ENCODE measurements at regions not wholly inside any gene's neighbourhood (a gene's known extent, or its start where the extent isn't known, plus 50 kb on each side); places are given as distances from the start of the nearest gene placed in this dataset.

DNA sequence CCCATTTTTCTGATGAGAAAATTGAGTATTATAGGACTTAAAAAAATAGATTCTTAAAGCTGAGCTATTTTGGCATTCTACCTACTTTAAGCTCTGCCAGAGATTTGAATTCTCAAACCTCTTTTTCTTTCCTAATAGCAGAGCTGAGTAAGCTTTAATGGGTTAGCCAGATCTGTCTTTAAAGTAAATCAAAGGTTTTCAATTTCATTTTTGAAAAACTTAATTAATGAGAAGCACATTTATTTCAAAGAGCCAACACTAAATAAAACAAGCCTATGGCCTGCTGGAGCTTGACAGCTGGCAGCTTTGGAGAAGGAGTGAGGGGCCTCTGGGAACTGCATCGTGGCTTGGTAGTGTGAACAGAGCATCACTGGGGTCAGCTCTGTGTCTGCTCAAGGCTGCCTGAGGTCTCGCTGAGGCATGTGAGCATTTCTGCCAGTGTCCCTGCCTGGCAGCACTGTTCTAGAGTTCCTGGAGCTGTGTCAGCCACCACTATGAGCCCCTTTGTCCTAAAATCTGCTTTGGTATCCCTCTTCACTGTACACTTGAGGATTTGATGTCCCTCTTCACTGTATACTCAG, 50.4 kb upstream of the PRSS23 start:
- Histone ChIP-seq H3K4me3 (ENCODE audit: low read length) (no peak overlapping the region), H3K27me3 (ENCODE audit: control insufficient read depth, insufficient read depth) (no peaks in the 10 kb centered on the region), H3K9me3 (ENCODE audit: control insufficient read depth, low read length) (no peaks in the 10 kb centered on the region), H3K4me1 (ENCODE audit: control insufficient read depth, insufficient read depth, low read length) (peaks cover 3% of the 10 kb centered on the region), H3K27ac (ENCODE audit: low read length) (no peak overlapping the region)
- ATAC-seq = no peak
- DNase-seq = no peak
- intact Hi-C loops (cut with DNase I) = no loop called here
- WGBS = 46% methylated on average over 2 of the region's 2 CpGs

DNA sequence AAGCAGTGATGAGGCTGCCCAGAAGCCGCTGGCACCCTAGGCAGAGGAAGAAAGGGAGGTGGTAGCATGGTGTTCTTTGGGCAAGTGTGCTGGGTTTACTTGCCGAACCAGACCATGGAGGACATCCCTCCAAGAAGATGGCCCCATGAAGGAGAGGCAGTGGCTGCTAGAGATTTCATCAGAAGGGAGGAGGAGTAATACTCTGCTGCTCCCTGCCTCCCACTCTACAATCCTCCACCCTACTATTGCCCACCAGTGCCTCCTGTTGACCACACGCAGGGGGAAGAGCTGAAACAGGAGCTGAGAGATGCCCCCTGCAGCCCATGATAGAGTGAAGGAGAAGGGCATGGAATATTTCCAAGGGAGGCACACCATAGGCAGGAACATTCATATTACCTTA, 51.0 kb upstream of the PRSS23 start:
- no peak overlapping the region for H3K27ac ChIP-seq (ENCODE audit: low read length)
- no peak for DNase-seq
- 94% methylated on average over 3 of the region's 3 CpGs for WGBS
- peaks cover 3% of the 10 kb centered on the region for H3K4me1 ChIP-seq (ENCODE audit: control insufficient read depth, insufficient read depth, low read length)
- intact Hi-C loops (cut with DNase I) = no loop called here
- no peak for ATAC-seq
- H3K27me3 ChIP-seq (ENCODE audit: control insufficient read depth, insufficient read depth) = no peaks in the 10 kb centered on the region
- H3K9me3 ChIP-seq (ENCODE audit: control insufficient read depth, low read length) = no peaks in the 10 kb centered on the region
- H3K4me3 ChIP-seq (ENCODE audit: low read length) = no peak overlapping the region

- intact Hi-C loops (cut with DNase I) = no loop called here
- ATAC-seq (no peak), DNase-seq (no peak)
- no peak overlapping the region for H3K4me3 ChIP-seq (ENCODE audit: low read length)
- H3K9me3 ChIP-seq (ENCODE audit: control insufficient read depth, low read length) = no peaks in the 10 kb centered on the region
- 73% methylated on average over 4 of the region's 4 CpGs for WGBS
- H3K4me1 ChIP-seq (ENCODE audit: control insufficient read depth, insufficient read depth, low read length) = peaks cover 2% of the 10 kb centered on the region
- no peaks in the 10 kb centered on the region for H3K27me3 ChIP-seq (ENCODE audit: control insufficient read depth, insufficient read depth)
- H3K27ac ChIP-seq (ENCODE audit: low read length) = no peak overlapping the region
These were observed 52.0 kb upstream of the PRSS23 start for GRCh38 chr11:86748296-86748695.

DNA sequence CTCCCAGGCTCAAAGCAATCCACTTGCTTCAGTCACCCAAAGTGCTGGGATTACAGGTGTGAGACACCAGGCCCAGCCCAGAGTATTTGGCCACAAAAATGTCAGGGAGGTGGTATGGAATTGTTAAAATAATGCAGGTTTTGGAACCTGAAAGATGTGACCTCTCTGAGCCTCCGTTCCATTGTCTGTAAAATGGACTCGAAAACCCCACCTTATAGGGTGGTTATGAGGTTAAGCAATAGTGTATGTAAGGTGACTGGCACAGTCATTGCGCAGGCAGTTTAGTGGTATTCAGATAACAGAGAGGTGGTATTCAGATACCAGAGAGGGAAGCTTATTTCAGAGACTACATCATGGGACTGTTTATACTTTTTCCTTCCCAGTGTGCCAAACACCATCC, 52.5 kb upstream of the PRSS23 start:
- no peaks in the 10 kb centered on the region for H3K27me3 ChIP-seq (ENCODE audit: control insufficient read depth, insufficient read depth)
- H3K4me1 ChIP-seq (ENCODE audit: control insufficient read depth, insufficient read depth, low read length) = peaks cover 2% of the 10 kb centered on the region
- H3K27ac ChIP-seq (ENCODE audit: low read length) = no peak overlapping the region
- H3K9me3 ChIP-seq (ENCODE audit: control insufficient read depth, low read length) = no peaks in the 10 kb centered on the region
- DNase-seq = no peak
- WGBS = 97% methylated on average over 3 of the region's 3 CpGs
- intact Hi-C loops (cut with DNase I) = no loop called here
- H3K4me3 ChIP-seq (ENCODE audit: low read length) = no peak overlapping the region
- ATAC-seq = no peak

DNA sequence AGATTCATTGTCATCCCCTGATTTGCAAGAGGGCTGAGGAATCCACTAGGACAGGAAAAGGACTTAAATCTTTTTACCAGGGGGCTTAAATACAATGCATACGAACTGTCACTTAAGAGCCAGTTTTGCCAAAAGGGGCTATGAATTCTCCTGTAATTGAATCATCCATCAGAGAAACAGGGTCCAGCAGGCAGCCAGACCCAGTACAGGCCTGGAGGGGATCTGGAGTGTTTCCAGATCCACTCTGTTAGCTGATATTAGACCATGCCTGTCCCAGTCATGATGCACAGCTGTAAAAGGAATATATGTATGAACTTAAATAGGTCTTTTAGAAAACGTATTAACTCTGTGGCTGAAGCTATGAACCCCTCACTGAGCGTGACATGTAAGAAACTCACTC, 53.8 kb upstream of the PRSS23 start:
- Histone ChIP-seq H3K9me3 (ENCODE audit: control insufficient read depth, low read length) (no peaks in the 10 kb centered on the region), H3K4me3 (ENCODE audit: low read length) (no peak overlapping the region), H3K4me1 (ENCODE audit: control insufficient read depth, insufficient read depth, low read length) (peaks cover 6% of the 10 kb centered on the region), H3K27me3 (ENCODE audit: control insufficient read depth, insufficient read depth) (no peaks in the 10 kb centered on the region), H3K27ac (ENCODE audit: low read length) (no peak overlapping the region)
- intact Hi-C loops (cut with DNase I) = no loop called here
- no peak for ATAC-seq
- DNase-seq = no peak
- WGBS = 78% methylated on average over 3 of the region's 3 CpGs

- H3K9me3 ChIP-seq (ENCODE audit: control insufficient read depth, low read length) = no peaks in the 10 kb centered on the region
- WGBS = 98% methylated on average over 2 of the region's 2 CpGs
- ATAC-seq = no peak
- H3K27ac ChIP-seq (ENCODE audit: low read length) = no peak overlapping the region
- peaks cover 12% of the 10 kb centered on the region for H3K4me1 ChIP-seq (ENCODE audit: control insufficient read depth, insufficient read depth, low read length)
- intact Hi-C loops (cut with DNase I) = no loop called here
- no peaks in the 10 kb centered on the region for H3K27me3 ChIP-seq (ENCODE audit: control insufficient read depth, insufficient read depth)
- no peak for DNase-seq
- H3K4me3 ChIP-seq (ENCODE audit: low read length) = no peak overlapping the region
These were observed 54.8 kb upstream of the PRSS23 start for GRCh38 chr11:86745571-86745970.

DNA sequence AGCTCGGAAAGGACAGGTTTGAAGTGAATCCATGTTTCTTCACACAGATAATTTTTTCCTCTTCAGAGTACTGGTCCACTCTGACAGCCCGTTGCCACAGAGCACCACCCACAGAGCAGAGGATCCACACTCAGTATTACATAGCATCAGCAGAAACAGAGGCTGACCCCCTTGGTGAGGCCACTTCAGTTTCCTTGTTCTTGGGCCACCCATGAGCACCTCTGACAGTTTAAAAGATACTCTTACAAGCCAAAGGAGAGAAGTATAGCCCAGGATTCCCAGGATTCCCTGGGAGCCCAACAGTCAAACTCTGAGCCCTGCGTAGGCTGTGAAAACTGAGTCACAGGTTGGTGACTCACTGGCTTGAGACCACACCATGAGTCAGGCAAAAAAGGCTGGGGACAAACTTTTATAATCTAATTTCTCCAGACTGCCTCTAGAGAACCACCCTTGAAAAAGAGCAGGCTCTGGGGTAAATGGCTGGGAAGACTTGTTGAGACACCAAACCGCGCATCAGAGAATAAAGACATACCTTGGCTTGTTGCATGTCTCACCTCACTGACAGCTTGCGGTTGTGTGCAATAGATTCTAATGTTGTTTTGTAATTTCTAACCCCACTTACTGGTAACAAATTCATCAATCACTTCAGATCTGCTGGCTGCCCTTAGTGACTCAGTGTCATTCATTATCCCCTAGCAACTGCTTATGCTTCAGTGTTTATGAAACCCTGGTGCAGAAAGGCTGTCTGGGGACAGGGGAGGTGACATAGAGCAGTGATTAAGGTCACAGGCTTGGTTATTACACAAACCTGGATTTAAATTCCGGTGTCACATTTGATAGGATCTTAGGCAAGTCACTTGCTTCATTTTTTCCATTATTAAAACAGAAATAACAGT, 56.9 kb upstream of the PRSS23 start:
- ATAC-seq (peak; percentile 47 to 65), DNase-seq (peak in 2 of 3 donors; percentile 47 to 62)
- WGBS = 82% methylated on average over 7 of the region's 7 CpGs
- intact Hi-C loops (cut with DNase I) = no loop called here
- H3K27me3 ChIP-seq (ENCODE audit: control insufficient read depth, insufficient read depth) = no peaks in the 10 kb centered on the region
- H3K27ac ChIP-seq (ENCODE audit: low read length) = peak overlapping the region; percentile 50
- peaks cover 18% of the 10 kb centered on the region for H3K4me1 ChIP-seq (ENCODE audit: control insufficient read depth, insufficient read depth, low read length)
- no peak overlapping the region for H3K4me3 ChIP-seq (ENCODE audit: low read length)
- H3K9me3 ChIP-seq (ENCODE audit: control insufficient read depth, low read length) = no peaks in the 10 kb centered on the region

GRCh38 chr11:86741839-86742805, 58.2 kb upstream of the PRSS23 start:
- Histone ChIP-seq H3K27me3 (ENCODE audit: control insufficient read depth, insufficient read depth) (no peaks in the 10 kb centered on the region), H3K4me3 (ENCODE audit: low read length) (no peak overlapping the region), H3K27ac (ENCODE audit: low read length) (no peak overlapping the region), H3K4me1 (ENCODE audit: control insufficient read depth, insufficient read depth, low read length) (peaks cover 20% of the 10 kb centered on the region), H3K9me3 (ENCODE audit: control insufficient read depth, low read length) (no peaks in the 10 kb centered on the region)
- intact Hi-C loops (cut with DNase I) = no loop called here
- DNase-seq (no peak), ATAC-seq (no peak)
- 97% methylated on average over 6 of the region's 6 CpGs for WGBS

- peaks cover 20% of the 10 kb centered on the region for H3K4me1 ChIP-seq (ENCODE audit: control insufficient read depth, insufficient read depth, low read length)
These were observed 58.9 kb upstream of the PRSS23 start for GRCh38 chr11:86741484-86741835.

GRCh38 chr11:86740628-86741483, 59.5 kb upstream of the PRSS23 start:
- Histone ChIP-seq H3K27me3 (ENCODE audit: control insufficient read depth, insufficient read depth) (no peaks in the 10 kb centered on the region), H3K4me3 (ENCODE audit: low read length) (no peak overlapping the region), H3K27ac (ENCODE audit: low read length) (peak overlapping the region; percentile 99), H3K9me3 (ENCODE audit: control insufficient read depth, low read length) (no peaks in the 10 kb centered on the region), H3K4me1 (ENCODE audit: control insufficient read depth, insufficient read depth, low read length) (peaks cover 20% of the 10 kb centered on the region)
- DNase-seq = peak; percentile 38 to 68 (median 49)
- peak; percentile 85 to 88 for ATAC-seq
- intact Hi-C loops (cut with DNase I) = no loop called here
- WGBS = 55% methylated on average over 7 of the region's 7 CpGs

More at GRCh38 chr11:86741484-86741835, 58.9 kb upstream of the PRSS23 start:
- intact Hi-C loops (cut with DNase I) = no loop called here
- Histone ChIP-seq H3K9me3 (ENCODE audit: control insufficient read depth, low read length) (no peaks in the 10 kb centered on the region), H3K27ac (ENCODE audit: low read length) (peak overlapping the region; percentile 99), H3K4me3 (ENCODE audit: low read length) (no peak overlapping the region), H3K27me3 (ENCODE audit: control insufficient read depth, insufficient read depth) (no peaks in the 10 kb centered on the region)
- ATAC-seq (no peak), DNase-seq (no peak)

All from right cardiac atrium (tissue), 5 donors.